DND-41 (cell line): ENCODE measurements at regions not wholly inside any gene's neighbourhood (a gene's known extent, or its start where the extent isn't known, plus 50 kb on each side); places are given as distances from the start of the nearest gene placed in this dataset.

Experiments used
- ATAC-seq: fragments of 200-7000 bp; cut with Tn5 transposase; 3 replicates; pipeline ENCODE4 v1.9.1; 2021; ENCODE audit warnings: low read depth; ENCODE audit not compliant: insufficient read depth
- DNase-seq: peaks from one replicate; pipeline ENCODE4 v3.0.0-alpha.2; 2020
- H2AFZ ChIP-seq: 2 replicates; pipeline ENCODE4 v1.6.0; 2012; ENCODE audit warnings: low read depth, low read length
- H3K27ac ChIP-seq: 2 replicates; pipeline ENCODE4 v1.5.1; 2012; ENCODE audit warnings: low read length, inconsistent platforms
- H3K27me3 ChIP-seq: fragments of 200-600 bp; sonication (generic); 2 replicates; pipeline ENCODE4 v1.6.0; 2012; ENCODE audit warnings: low read length, mild to moderate bottlenecking, inconsistent platforms; ENCODE audit not compliant: insufficient read depth, poor library complexity
- H3K36me3 ChIP-seq: 2 replicates; pipeline ENCODE4 v1.5.1; 2012; ENCODE audit warnings: low read length, inconsistent platforms; ENCODE audit not compliant: insufficient read depth
- H3K4me1 ChIP-seq: 2 replicates; pipeline ENCODE4 v1.5.1; 2012; ENCODE audit warnings: mild to moderate bottlenecking, low read length; ENCODE audit not compliant: insufficient read depth
- H3K4me2 ChIP-seq: 2 replicates; pipeline ENCODE4 v1.6.0; 2012; ENCODE audit warnings: mild to moderate bottlenecking, moderate library complexity, low read length, inconsistent platforms; ENCODE audit not compliant: insufficient read depth
- H3K4me3 ChIP-seq, 2 experiments: fragments of 200-600 bp in 1 of 2; shearing (Covaris generic) in 1 of 2; 2 replicates each; pipeline ENCODE4 v1.5.1; 2012 to 2016; ENCODE audit warnings: inconsistent platforms in 2 of 2, low read length in 2 of 2, mild to moderate bottlenecking in 2 of 2, low read depth in 1 of 2, moderate library complexity in 1 of 2
- H3K79me2 ChIP-seq: 2 replicates; pipeline ENCODE4 v1.6.0; 2012; ENCODE audit warnings: low read length, inconsistent platforms; ENCODE audit not compliant: insufficient read depth
- H3K9ac ChIP-seq: 2 replicates; pipeline ENCODE4 v1.6.0; 2012; ENCODE audit warnings: low read depth, mild to moderate bottlenecking, inconsistent platforms, low read length, moderate library complexity
- H3K9me3 ChIP-seq: 2 replicates; pipeline ENCODE4 v1.5.1; 2012; ENCODE audit warnings: low read length, moderate library complexity, mild to moderate bottlenecking, inconsistent platforms; ENCODE audit not compliant: insufficient read depth, severe bottlenecking
- H4K20me1 ChIP-seq: 2 replicates; pipeline ENCODE4 v1.6.0; 2012; ENCODE audit warnings: low read length; ENCODE audit not compliant: insufficient read depth
- EZH2 ChIP-seq: IDR thresholded peaks from 3 replicates; pipeline ENCODE4 v1.6.1; 2012; ENCODE audit warnings: borderline replicate concordance, low read depth, mild to moderate bottlenecking, moderate library complexity, low read length, inconsistent platforms; ENCODE audit not compliant: severe bottlenecking
- TF ChIP-seq, protein P1 (sequence below): IDR thresholded peaks from 2 replicates; pipeline ENCODE4 v1.5.1; 2012; ENCODE audit warnings: borderline replicate concordance, low read length, moderate library complexity, mild to moderate bottlenecking; ENCODE audit not compliant: poor library complexity, severe bottlenecking; ENCODE audit errors: extremely low read depth

DNA sequence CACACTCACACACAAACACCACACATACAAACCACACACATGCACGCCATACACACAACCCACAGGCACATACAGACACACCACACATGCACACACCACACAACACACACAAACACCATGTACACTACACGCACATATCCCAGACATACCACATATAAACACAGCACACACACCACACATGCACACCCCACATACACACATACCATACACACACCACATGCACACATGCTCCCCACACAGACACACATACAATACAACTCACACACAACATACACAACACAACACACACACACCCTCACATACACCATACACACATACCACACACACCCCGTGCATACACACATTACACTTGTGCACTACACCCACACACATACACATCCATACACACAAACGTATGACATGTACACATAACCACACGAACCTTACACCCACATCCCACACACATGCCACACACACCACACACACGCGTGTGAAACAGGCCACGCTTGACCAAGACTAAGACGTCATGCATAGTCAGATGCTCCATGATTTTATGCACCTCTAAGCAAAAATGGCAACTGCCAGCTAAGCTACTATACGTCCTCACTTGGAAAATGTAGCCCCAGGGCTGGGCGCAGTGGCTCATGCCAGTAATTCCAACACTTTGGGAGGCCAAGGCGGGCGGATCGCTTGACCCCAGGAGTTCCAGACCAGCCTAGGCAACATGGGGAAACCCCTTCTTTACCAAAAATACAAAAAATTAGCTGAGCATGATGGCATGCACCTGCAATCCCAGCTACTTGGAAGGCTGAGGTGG, 77.4 kb upstream of the TMPRSS2 start:
- Histone ChIP-seq H4K20me1 (no peaks in the 10 kb centered on the region; the same call in 1 of the 2 replicates), H2AFZ (no peak overlapping the region), H3K9me3 (no peaks in the 10 kb centered on the region), H3K9ac (no peak overlapping the region), H3K4me2 (no peak overlapping the region), H3K36me3 (no peaks in the 10 kb centered on the region), H3K79me2 (no peaks in the 10 kb centered on the region), H3K27ac (no peak overlapping the region), H3K4me3 (no peak overlapping the region), H3K4me1 (no peaks in the 10 kb centered on the region), H3K27me3 (no peaks in the 10 kb centered on the region)
- DNase-seq (no peak), ATAC-seq (no peak)
- TF ChIP-seq EZH2, result no peak
- TF ChIP-seq, protein P1, sequence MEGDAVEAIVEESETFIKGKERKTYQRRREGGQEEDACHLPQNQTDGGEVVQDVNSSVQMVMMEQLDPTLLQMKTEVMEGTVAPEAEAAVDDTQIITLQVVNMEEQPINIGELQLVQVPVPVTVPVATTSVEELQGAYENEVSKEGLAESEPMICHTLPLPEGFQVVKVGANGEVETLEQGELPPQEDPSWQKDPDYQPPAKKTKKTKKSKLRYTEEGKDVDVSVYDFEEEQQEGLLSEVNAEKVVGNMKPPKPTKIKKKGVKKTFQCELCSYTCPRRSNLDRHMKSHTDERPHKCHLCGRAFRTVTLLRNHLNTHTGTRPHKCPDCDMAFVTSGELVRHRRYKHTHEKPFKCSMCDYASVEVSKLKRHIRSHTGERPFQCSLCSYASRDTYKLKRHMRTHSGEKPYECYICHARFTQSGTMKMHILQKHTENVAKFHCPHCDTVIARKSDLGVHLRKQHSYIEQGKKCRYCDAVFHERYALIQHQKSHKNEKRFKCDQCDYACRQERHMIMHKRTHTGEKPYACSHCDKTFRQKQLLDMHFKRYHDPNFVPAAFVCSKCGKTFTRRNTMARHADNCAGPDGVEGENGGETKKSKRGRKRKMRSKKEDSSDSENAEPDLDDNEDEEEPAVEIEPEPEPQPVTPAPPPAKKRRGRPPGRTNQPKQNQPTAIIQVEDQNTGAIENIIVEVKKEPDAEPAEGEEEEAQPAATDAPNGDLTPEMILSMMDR, result no peak

DNA sequence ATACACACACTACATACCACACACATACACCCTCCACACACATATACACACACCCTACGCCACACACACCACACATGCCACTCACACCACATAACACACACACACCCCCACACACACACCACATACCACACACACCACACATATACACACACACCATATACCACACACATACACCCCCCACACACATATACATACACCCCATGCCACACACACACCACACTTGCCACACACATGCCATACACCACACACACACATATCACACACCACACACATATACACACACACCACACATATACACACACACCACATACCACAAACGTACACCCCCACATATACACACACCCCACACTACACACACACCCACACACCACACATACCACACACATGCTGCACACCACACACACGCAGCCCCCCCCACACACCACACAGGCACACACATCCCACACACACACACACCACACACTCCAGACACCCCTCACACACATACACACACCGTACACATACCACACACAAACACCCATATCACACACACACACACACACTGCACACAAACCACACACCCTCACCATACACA, 76.7 kb upstream of the TMPRSS2 start:
- Histone ChIP-seq H3K27me3 (no peaks in the 10 kb centered on the region), H2AFZ (no peak overlapping the region), H3K4me1 (no peaks in the 10 kb centered on the region), H3K9ac (no peak overlapping the region), H3K79me2 (no peaks in the 10 kb centered on the region), H4K20me1 (no peaks in the 10 kb centered on the region; the same call in 1 of the 2 replicates), H3K4me3 (no peak overlapping the region), H3K9me3 (no peaks in the 10 kb centered on the region), H3K4me2 (no peak overlapping the region), H3K27ac (no peak overlapping the region), H3K36me3 (no peaks in the 10 kb centered on the region)
- DNase-seq (no peak), ATAC-seq (no peak)
- TF ChIP-seq, protein P1, result no peak
- no peak for TF ChIP-seq EZH2

DNA sequence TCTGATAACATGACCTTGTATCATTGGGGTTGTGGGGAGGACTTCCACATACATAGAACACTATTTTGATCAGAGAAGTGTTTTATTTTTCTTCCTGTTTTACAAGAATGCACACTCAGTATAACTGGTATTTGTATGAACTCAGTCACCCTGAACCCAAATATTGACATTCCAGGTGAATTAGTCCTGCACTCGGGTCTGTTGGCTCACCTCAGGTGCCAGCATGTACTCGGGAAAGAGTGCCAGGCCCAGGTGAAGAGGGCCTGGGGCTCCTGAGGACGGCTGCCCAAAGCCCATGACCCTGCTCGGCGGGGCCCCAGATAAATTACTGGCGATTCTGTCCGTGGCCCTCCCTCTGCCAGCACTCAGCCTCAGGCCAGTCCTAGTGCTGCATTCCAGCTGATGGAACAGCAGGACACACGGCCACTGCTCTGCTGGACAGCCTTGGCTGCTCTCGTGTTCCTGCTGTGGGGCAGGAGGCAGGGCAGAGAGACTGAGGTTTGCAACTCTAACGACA, 75.4 kb upstream of the TMPRSS2 start:
- ATAC-seq (no peak), DNase-seq (no peak)
- no peak overlapping the region for H2AFZ ChIP-seq
- H3K27ac ChIP-seq, result no peak overlapping the region
- H3K4me1 ChIP-seq, result no peaks in the 10 kb centered on the region
- no peaks in the 10 kb centered on the region for H3K79me2 ChIP-seq
- peaks cover 7% of the 10 kb centered on the region for H3K9me3 ChIP-seq
- H3K4me3 ChIP-seq, result no peak overlapping the region
- H3K36me3 ChIP-seq, result no peaks in the 10 kb centered on the region
- H3K9ac ChIP-seq, result no peak overlapping the region
- H3K27me3 ChIP-seq, result no peaks in the 10 kb centered on the region
- H4K20me1 ChIP-seq, result no peaks in the 10 kb centered on the region; the same call in 1 of the 2 replicates
- no peak overlapping the region for H3K4me2 ChIP-seq
- TF ChIP-seq, protein P1, result no peak
- no peak for TF ChIP-seq EZH2
